ENCODE measurements at regions not wholly inside any gene's neighbourhood (a gene's known extent, or its start where the extent isn't known, plus 50 kb on each side); places are given as distances from the start of the nearest gene placed in this dataset.
"Not testable (repeated sequence)": the region's sequence is repeated elsewhere in the genome, so short reads cannot be mapped to it uniquely, and the experiment has no call there.

GRCh38 chr10:32139223-32140073, 83.2 kb upstream of the KIF5B start:
- DNase-seq: peak; percentile 30

- DNase-seq: not testable (repeated sequence)
These were observed 80.7 kb upstream of the KIF5B start for GRCh38 chr10:32136927-32137326.

- DNase-seq: not testable (repeated sequence)
These were observed 79.6 kb upstream of the KIF5B start for GRCh38 chr10:32135796-32136195.

- no peak for DNase-seq
These were observed 76.2 kb upstream of the KIF5B start for GRCh38 chr10:32132357-32132946.

- DNase-seq: no peak
These were observed 75.2 kb upstream of the KIF5B start for GRCh38 chr10:32131388-32131787.

- no peak for DNase-seq
These were observed 74.6 kb upstream of the KIF5B start for GRCh38 chr10:32130788-32131187.

- peak; percentile 27 for DNase-seq
These were observed 68.8 kb upstream of the KIF5B start for GRCh38 chr10:32125023-32125422.

- DNase-seq: no peak
These were observed 66.8 kb upstream of the KIF5B start for GRCh38 chr10:32123021-32123420.

GRCh38 chr10:32121648-32122047, 65.4 kb upstream of the KIF5B start:
- DNase-seq: no peak

GRCh38 chr10:32120147-32120546, 63.9 kb upstream of the KIF5B start:
- no peak for DNase-seq

- DNase-seq: no peak
These were observed 58.3 kb upstream of the KIF5B start for GRCh38 chr10:32114508-32114907.

- DNase-seq: no peak
These were observed 55.8 kb upstream of the KIF5B start for GRCh38 chr10:32112055-32112454.

- DNase-seq: no peak
These were observed 55.4 kb upstream of the KIF5B start for GRCh38 chr10:32111585-32111984.

GRCh38 chr10:32110790-32111189, 54.6 kb upstream of the KIF5B start:
- no peak for DNase-seq

- DNase-seq: no peak
These were observed 53.4 kb upstream of the KIF5B start for GRCh38 chr10:32109603-32110002.
